ENCODE measurements at regions not wholly inside any gene's neighbourhood (a gene's known extent, or its start where the extent isn't known, plus 50 kb on each side); places are given as distances from the start of the nearest gene placed in this dataset.

DNA sequence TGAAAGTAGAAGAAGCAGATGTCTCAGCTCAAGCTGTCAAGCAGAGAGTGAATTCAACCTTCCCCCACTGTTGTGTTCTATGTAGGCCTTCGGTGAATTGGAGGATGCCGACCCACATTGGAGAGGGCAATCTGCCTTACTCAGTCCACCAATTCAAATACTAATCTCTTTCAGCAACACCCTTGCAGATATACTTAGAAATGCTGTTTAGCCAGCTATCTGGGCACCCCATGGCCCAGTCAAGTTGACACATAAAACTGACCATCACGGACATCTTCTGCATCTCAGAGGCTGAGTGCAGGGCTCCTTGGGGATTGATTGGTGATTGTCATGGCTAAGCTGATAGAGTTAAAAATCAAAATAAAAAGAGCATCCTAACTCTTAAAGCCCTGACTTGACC is 58.3 kb downstream of the IRX3 start:
- TF ChIP-seq NFIC (IDR thresholded peaks at IDR 0.05; ENCODE audit: borderline replicate concordance) (no peak), JUND (IDR thresholded peaks at IDR 0.05) (no peak), EP300 (IDR thresholded peaks at IDR 0.05; ENCODE audit: borderline replicate concordance in 1 of 2, low read depth in 1 of 2, low read length in 1 of 2) (no peak), RFX5 (IDR thresholded peaks at IDR 0.05; ENCODE audit: low read length) (no peak)
